ENCODE measurements at regions not wholly inside any gene's neighbourhood (a gene's known extent, or its start where the extent isn't known, plus 50 kb on each side); places are given as distances from the start of the nearest gene placed in this dataset.

- H4K20me1 ChIP-seq (ENCODE audit: low read depth, low read length), result no peaks in the 10 kb centered on the region
- no peaks in the 10 kb centered on the region for H3F3A ChIP-seq (ENCODE audit: insufficient read depth)
- no peak overlapping the region for H3K4me3 ChIP-seq (ENCODE audit: insufficient read depth, low read length, poor library complexity, severe bottlenecking)
- no peaks in the 10 kb centered on the region for H3K9me3 ChIP-seq (ENCODE audit: insufficient read depth, low read length)
- no peaks in the 10 kb centered on the region for H3K27me3 ChIP-seq (ENCODE audit: low read length)
- TF ChIP-seq CTCF (IDR thresholded peaks at IDR 0.05; ENCODE audit: insufficient read depth, low read length, poor library complexity, severe bottlenecking), result no peak
- no peak for TF ChIP-seq EZH2phosphoT487 (conservative IDR thresholded peaks at IDR 0.05; ENCODE audit: low read length)
- no peaks in the 10 kb centered on the region for H3K9me2 ChIP-seq (replicated peaks; ENCODE audit: insufficient read depth, low read length)
- H2AFZ ChIP-seq (ENCODE audit: low read depth, low read length, severe bottlenecking), result no peak overlapping the region
- no peak overlapping the region for H3K4me2 ChIP-seq (ENCODE audit: low read depth, low read length, poor library complexity, severe bottlenecking)
- no peaks in the 10 kb centered on the region for H3K36me3 ChIP-seq (ENCODE audit: low read length)
- H3K27ac ChIP-seq (ENCODE audit: low read depth, low read length), result no peak overlapping the region
- no peak overlapping the region for H3K9ac ChIP-seq (ENCODE audit: low read length)
- no peaks in the 10 kb centered on the region for H3K79me2 ChIP-seq (ENCODE audit: insufficient read depth, low read length)
These were observed 92.4 kb upstream of the PIK3CG start for GRCh38 chr7:106772655-106773108.

GRCh38 chr7:106773228-106773627, 91.9 kb upstream of the PIK3CG start:
- H3K9me2 ChIP-seq (replicated peaks; ENCODE audit: insufficient read depth, low read length), result no peaks in the 10 kb centered on the region
- H2AFZ ChIP-seq (ENCODE audit: low read depth, low read length, severe bottlenecking), result no peak overlapping the region
- H3F3A ChIP-seq (ENCODE audit: insufficient read depth), result no peaks in the 10 kb centered on the region
- no peak overlapping the region for H3K4me2 ChIP-seq (ENCODE audit: low read depth, low read length, poor library complexity, severe bottlenecking)
- H3K9me3 ChIP-seq (ENCODE audit: insufficient read depth, low read length), result no peaks in the 10 kb centered on the region
- no peaks in the 10 kb centered on the region for H3K27me3 ChIP-seq (ENCODE audit: low read length)
- TF ChIP-seq CTCF (IDR thresholded peaks at IDR 0.05; ENCODE audit: insufficient read depth, low read length, poor library complexity, severe bottlenecking), result no peak
- H4K20me1 ChIP-seq (ENCODE audit: low read depth, low read length), result no peaks in the 10 kb centered on the region
- no peak overlapping the region for H3K27ac ChIP-seq (ENCODE audit: low read depth, low read length)
- no peak overlapping the region for H3K9ac ChIP-seq (ENCODE audit: low read length)
- no peak overlapping the region for H3K4me3 ChIP-seq (ENCODE audit: insufficient read depth, low read length, poor library complexity, severe bottlenecking)
- no peaks in the 10 kb centered on the region for H3K79me2 ChIP-seq (ENCODE audit: insufficient read depth, low read length)
- H3K36me3 ChIP-seq (ENCODE audit: low read length), result no peaks in the 10 kb centered on the region

- H3K27me3 ChIP-seq (ENCODE audit: low read length), result no peaks in the 10 kb centered on the region
- H3F3A ChIP-seq (ENCODE audit: insufficient read depth), result no peaks in the 10 kb centered on the region
- H3K36me3 ChIP-seq (ENCODE audit: low read length), result no peaks in the 10 kb centered on the region
- H3K4me3 ChIP-seq (ENCODE audit: insufficient read depth, low read length, poor library complexity, severe bottlenecking), result no peak overlapping the region
- H3K9me2 ChIP-seq (replicated peaks; ENCODE audit: insufficient read depth, low read length), result no peaks in the 10 kb centered on the region
- no peak overlapping the region for H3K27ac ChIP-seq (ENCODE audit: low read depth, low read length)
- H4K20me1 ChIP-seq (ENCODE audit: low read depth, low read length), result no peaks in the 10 kb centered on the region
- H3K79me2 ChIP-seq (ENCODE audit: insufficient read depth, low read length), result no peaks in the 10 kb centered on the region
- H3K9me3 ChIP-seq (ENCODE audit: insufficient read depth, low read length), result no peaks in the 10 kb centered on the region
- TF ChIP-seq CTCF (IDR thresholded peaks at IDR 0.05; ENCODE audit: insufficient read depth, low read length, poor library complexity, severe bottlenecking) (no peak), EZH2phosphoT487 (conservative IDR thresholded peaks at IDR 0.05; ENCODE audit: low read length) (no peak)
- no peak overlapping the region for H2AFZ ChIP-seq (ENCODE audit: low read depth, low read length, severe bottlenecking)
- H3K9ac ChIP-seq (ENCODE audit: low read length), result no peak overlapping the region
- no peak overlapping the region for H3K4me2 ChIP-seq (ENCODE audit: low read depth, low read length, poor library complexity, severe bottlenecking)
These were observed 91.4 kb upstream of the PIK3CG start for GRCh38 chr7:106773721-106774120.
